Stimulated activated CD4-positive, alpha-beta T cell treated with anti-CD3 and anti-CD28 coated beads, TNF-alpha, amount 100 ng/mL, for 48 hours (primary cell): ENCODE measurements at regions not wholly inside any gene's neighbourhood (a gene's known extent, or its start where the extent isn't known, plus 50 kb on each side); places are given as distances from the start of the nearest gene placed in this dataset.

ENCODE experiments used
- DNase-seq, 3 donors: peaks; one replicate each; pipeline ENCODE4 v3.0.0-alpha.2; 2020; ENCODE audit warnings: low read depth in 3 of 3

DNA sequence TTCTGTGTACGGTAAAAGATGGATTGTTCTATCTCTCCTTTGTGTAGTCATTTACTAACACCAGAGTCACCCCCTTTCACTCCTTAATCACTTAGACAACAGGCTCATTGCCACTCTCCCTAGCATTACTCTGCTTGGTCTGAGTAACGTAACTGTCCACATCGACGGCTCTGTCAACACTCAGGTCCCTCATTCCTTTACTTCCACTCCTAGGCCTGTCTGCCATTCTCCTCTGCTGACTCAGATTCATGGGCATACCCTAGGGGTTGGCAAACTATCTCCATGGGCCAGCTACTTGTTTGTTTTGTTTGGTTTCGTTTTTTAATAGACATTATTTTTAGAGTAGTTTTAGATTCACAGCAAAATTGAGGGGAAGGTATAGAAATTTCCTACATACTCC, 243.9 kb downstream of the NR4A2 start:
- no peak for DNase-seq

DNA sequence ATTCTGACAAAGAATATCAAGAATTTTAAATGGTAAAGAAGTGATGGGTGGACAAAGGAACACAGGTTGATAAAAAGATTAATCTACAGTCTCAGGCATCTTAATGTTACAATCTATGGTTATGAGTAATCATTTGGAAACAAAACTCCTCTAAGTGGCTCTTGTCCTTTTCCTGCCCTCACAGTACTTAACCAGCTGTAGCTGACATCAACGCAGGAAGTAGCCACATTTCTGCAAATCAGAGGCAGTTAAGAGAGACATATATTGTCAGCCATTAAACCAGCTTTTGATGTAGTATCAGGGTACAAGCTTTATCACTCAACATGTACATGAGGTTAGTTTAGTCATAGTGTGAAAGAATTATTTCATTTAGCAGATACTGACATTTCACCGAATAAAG, 244.6 kb downstream of the NR4A2 start:
- no peak for DNase-seq

DNA sequence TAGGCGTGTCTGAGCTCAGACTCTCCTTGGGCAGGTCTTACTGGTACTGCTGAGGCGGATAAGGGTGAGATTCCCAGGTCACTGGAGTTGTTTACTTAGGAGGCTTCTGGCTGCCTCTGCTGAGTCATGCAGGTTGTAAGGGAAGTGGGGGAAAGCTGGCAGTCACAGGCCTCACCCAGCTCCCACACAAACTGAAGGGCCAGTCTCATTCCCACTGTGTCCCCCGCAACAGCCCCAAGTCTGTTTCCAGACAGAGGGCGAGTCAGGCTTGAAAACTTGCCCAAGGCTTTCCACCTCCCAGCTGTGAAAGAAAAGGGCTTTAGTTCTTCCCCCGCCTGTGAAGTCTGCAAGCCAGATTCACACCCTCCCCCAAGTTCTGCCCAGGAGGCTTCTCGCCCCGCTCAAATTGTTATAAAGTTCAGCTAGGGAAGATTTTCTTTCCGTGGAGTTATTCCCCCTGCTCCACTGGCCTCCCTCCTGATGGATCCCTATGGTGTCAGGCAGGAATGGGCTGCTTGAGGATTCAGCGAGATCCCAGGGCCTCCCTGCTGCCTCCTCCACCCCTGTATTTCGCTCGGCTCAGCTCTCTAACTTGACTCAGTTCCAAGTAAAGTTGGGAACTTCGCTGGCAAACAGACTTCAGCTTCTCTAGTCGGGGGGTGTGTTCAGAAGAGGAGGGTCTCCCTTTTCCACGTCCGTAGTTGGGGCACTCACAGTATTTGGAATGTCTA, 248.6 kb downstream of the NR4A2 start:
- no peak for DNase-seq

DNA sequence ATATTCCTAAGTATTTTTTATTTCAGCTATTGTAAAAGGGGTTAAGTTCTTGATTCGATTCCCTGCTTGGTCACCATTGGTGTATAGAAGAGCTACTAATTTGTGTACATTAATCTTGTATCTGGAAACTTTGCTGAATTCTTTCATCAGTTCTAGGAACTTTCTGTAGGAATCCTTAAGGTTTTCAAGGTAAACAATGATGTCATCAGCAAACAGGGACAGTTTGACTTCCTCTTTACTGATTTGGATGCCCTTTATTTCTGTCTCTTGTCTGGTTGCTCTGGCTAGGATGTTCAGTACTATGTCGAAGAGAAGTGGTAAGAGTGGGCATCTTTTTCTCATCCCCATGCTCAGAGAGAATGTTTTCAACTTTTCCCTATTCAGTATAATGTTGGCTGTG, 252.7 kb downstream of the NR4A2 start:
- DNase-seq = no peak

DNA sequence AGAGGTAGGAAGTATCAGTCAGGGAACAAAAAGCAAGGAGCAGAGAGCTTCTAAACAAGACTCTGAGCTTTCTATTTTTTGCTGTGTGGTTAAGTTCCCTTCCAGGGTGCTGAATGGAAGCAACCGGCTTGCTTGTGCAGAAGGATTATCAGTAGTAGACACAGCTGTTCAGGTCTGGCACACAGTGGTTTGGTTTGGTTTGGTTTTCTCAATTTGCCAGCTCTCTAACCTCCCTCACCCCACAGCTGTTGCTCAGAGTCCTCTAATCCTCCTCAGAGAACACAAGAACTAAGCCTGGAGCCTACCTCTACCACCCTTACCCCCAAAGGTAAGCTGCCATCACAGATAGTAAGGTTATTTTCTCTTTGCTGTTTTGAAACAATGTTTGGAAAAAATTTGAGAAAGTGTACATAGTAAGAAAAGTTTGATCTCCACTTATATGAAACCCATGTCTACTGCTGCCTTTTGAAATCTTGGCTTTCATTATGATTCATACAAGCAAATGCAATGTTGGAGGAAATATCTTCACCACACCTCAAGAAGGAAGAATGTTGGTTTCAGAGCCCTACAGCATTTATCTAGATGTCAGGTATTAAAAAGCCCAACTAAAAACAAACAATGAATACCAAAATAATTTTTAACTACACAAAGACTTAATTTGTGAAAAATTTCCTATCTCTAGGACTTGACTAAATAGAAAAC, 255.3 kb downstream of the NR4A2 start:
- no peak for DNase-seq

DNA sequence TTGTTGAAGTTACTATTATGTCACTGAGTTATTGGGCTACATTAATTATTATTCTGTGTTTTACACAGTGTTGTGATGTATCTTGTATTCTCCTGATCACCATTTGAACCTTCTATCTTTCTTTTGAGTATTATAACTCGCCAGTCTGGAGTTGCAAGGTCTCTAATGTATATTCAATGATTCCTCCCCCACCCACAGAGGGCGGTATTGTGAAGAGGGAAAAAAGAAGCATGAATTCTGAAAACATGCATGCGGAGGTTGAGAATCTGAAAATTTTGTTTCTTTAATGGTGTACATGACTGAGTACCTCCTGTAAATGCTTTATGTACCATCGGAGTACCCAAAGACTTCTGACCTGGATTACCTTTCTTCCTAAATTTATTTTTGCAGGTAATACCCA, 266.6 kb downstream of the NR4A2 start:
- no peak for DNase-seq

DNA sequence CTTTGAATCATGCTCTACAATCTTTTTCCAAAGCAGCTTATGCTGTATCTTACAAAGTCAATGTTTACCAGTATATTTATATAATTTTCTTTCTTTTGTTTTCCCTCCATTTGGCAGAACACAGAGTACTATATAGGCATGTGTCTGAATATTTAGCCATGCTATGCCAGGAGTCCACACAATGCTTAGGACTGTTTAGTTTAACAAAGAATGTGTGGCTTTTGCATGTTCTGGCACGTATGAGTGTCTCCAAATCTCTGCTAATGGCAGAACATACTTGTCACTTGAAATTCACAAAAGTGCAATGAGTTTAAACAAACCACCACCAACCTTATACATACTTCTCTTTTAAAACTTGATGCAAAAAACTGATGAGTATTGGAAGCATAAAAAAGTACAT, 268.0 kb downstream of the NR4A2 start:
- DNase-seq = no peak

DNA sequence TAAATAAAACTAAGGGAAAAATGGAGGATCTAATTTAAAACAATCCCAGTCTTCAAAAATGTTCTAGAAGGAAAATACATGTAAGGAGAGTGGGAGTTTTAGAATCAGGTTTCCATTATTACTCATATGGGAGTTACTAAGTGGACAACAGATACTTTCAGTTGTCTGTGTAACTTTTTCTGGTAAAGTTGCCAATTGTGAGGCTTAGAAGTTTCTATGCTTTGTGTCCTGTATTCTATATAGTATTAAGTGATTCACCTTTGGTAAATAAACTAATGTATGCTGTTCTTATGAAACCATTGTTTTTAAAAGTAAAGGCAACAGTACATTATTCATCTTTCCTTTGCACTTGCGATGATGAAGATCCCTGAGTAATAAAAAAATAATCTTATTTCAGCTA, 274.9 kb downstream of the NR4A2 start:
- DNase-seq = no peak

DNA sequence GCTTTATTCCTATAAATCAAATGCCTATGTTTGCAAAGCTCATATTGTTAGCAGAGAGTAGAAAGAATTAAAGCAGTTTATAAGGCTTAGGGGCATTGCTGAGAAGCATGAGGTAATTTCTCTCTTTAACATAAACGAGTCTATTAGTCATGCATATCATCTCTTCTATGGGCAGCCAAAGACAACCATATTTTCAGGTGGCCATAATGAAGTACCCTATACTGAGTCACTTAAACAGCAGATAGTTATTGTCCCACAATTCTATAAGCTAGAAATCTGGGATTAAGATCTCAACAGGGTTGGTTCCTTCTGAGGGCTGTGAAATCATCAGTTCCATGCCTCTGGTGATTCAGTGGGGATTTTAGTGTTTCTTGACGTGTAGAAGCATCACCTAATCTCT, 277.5 kb downstream of the NR4A2 start:
- no peak for DNase-seq

DNA sequence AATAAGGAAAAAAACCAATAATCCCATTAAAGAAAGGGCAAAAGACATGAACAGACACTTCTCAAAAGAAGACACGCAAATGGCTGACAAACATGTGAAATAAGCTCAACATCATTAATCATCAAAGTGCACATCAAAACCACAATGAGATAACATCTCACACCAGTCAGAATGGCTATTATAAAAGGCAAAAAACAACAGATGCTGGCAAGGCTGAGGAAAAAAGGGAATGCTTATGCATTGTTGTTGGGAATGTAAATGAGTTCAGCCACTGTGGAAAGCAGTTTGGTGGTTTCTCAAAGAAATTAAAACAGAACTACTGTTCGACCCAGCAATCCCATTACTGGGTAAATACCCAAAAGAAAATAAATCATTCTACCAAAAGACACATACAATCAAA, 285.6 kb downstream of the NR4A2 start:
- no peak for DNase-seq

DNA sequence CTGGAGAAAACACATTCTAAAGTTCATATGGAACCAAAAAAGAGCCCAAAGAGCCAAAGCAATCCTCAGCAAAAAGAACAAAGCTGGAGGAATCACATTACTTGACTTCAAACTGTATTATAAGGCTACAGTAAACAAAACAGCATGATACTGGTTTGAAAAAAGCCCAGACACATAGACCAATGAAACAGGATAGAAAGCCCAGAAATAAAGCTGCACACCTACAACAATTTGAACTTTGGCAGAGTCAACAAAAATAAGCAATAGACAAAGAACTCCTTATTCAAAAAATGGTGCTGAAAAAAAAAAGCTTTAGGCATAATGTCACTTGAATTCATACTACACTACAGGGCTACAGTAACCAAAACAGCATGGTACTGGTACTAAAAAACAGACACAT, 289.6 kb downstream of the NR4A2 start:
- no peak for DNase-seq

DNA sequence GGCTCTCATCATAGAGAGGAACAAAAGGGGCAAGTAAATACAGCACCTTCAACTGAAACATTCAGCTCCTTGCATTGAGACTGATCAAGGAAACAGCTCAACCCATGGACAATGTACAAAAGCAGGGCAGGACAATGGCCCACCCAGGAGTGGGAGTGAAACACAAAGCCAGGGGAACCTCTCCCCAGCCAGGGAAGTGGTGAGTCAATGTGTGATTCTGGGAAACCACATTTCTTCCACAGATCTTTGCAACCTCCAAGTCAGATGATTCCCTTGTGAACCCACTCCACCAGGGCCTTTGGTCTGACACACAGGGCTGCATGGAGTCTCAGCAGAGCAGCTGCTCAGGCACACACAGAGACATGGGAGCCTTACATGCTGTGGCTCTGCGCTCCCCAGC, 294.5 kb downstream of the NR4A2 start:
- no peak for DNase-seq

DNA sequence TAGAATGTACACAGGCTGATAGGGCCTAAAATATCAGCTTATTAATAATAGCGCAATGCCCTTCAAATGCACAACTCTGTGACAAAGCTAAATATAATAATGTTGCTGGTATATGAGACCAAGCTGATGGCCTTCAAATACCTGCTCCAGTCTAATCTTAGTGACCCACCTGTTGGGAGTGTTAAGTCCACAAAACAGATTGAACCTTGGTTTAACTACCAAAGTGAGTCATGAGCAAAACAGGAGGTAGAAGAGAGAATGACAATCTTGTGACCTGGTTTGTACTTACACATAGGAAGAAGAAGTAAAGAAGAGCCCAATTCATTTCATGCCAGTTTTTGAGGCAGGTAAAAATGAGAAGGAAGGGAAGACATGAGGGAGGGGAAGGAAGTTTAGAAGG, 295.0 kb downstream of the NR4A2 start:
- DNase-seq = no peak

DNA sequence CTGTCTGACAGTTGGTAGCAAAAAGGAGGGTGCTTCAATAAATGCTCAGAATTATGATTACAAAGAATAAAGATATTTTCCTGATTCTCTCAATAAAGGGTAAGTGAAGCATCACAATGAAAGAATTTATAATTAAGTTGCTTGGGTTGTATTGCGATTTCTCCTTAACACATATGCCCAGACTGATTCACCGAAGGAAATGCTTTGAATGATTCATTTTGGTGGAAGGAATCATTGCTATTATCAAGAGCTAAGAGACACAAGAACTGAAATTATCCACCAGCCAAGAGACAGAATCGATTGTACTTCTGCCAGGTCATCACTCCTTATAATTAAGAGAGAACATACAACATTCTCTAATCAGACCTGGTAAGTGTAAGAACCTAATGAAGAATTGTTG, 301.4 kb downstream of the NR4A2 start:
- DNase-seq = no peak

DNA sequence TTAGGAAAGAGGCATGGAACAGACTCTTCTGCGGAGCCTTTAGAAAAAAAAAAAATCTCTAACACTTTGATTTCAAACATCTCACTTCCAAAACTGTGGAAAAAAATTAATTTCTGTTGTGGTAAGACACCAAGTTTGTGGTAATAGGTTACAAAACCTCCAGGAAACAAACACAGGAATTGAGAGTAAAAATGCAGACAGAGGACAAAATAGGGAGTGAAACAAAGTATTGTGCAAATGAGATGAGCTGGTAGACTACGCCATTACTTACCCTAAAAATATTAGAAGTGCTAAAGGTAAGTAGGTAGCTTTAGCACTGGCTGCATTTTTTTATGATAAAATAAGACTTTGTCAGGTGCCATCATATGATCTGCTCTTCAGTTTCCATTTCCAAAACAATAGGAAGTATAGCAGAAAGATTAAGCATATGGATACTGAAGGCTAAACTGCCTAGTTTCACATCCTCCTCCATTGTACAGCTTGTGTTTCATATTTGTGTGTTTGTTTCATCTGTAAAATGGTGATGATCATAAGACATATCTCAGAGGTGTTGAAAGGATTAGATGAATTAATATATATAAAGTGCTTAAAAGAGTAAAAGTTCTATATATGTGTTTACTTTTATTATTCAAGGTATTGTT, 309.2 kb downstream of the NR4A2 start:
- no peak for DNase-seq

DNA sequence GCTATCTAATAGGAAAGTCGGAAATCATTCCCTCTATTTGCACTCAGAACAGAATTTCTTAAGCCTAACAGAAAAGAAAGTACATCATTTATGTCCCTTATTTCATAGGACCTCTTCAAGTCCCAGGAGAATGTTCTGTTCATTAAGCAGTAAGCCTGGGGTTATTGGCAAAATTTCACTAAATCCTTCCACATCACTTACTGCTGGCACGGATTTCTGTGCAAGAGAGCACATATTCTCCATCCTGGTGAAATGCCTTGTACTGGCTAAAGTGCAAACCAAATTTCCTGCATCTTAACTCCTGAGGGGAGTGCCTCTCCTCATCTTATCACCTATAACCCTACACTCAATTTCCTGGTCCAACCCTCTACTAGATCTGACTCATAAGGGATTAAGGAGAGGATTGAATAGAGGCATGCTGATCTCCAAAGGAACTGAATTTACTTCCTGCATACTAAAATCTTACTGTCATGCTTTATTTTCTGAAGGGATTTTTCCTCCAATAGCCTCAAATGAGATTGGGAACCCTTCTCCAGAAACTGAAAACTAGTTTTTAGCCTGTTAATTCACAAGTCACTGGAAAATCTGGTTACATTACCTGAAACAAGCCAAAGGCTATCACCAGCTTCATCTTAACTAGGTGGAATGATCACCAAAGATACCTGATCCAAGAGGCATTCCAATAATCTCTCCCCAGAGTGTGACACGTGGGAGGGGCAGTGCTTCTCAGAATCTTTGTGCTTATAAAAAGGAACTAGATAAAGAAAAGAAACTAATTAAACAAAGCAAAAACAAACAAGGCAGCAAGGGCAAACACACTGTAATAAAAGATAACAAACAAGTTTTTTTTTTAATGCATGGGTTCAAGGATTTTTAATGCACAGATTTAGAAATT, 311.1 kb downstream of the NR4A2 start:
- no peak for DNase-seq

DNA sequence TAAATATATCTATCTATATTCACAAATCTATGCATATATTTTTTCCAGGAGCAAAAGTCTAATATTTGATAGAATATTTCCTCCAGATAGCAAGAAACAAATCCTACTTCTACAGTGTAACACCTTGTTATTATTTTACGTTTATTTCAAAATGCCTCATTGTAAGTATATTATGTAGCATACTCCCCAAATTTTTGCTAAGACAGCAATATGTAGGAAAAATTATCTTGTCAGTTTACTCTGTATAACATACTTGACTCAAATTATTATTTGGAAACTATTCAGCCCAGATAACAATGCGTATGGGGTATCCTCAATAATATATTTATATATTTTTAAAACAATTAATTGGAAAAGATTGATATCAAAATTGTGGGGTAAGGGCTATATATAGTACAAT, 313.2 kb downstream of the NR4A2 start:
- DNase-seq = no peak

DNA sequence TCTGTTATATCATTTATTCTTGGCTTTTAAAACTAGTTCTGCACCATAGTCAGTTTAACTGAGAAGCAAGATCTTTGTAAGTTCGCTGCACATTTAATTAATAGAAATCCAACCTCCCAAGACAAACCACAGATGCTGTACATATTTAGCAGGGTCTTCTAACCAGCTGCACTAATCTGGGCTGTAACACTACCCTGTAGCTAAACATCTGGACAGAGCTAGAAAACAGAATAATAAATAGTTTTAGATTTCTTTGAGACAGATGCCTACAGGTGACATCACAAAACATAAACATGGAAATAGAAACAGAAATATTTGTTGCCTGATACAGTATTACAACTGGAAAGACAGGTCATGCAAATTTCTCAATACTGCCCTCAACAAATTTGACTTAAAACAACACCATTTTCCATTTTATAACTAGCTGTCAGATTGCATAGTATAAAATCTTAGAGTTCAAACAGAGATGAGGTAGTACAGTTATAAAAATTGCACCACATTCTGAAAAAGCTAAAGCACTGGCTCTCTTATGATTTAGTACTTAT, 315.1 kb downstream of the NR4A2 start:
- DNase-seq = no peak

DNA sequence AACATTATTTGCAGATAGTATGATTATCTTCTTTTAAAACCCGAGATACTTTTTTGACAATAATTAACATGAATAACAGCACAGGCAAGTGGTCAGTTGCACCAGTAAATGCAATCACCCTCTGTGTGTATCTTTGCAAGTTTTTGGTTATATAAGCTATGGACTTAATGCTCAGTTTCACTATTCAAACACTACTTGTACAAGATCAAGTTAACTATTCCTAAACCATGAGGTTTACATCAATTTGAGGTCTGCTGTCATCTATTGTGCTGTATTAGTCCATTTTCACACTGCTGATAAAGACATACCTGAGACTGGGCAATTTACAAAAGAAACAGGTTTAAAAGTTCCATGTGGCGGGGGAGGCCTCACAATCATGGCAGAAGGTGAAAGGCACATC, 323.2 kb downstream of the NR4A2 start:
- DNase-seq = no peak

DNA sequence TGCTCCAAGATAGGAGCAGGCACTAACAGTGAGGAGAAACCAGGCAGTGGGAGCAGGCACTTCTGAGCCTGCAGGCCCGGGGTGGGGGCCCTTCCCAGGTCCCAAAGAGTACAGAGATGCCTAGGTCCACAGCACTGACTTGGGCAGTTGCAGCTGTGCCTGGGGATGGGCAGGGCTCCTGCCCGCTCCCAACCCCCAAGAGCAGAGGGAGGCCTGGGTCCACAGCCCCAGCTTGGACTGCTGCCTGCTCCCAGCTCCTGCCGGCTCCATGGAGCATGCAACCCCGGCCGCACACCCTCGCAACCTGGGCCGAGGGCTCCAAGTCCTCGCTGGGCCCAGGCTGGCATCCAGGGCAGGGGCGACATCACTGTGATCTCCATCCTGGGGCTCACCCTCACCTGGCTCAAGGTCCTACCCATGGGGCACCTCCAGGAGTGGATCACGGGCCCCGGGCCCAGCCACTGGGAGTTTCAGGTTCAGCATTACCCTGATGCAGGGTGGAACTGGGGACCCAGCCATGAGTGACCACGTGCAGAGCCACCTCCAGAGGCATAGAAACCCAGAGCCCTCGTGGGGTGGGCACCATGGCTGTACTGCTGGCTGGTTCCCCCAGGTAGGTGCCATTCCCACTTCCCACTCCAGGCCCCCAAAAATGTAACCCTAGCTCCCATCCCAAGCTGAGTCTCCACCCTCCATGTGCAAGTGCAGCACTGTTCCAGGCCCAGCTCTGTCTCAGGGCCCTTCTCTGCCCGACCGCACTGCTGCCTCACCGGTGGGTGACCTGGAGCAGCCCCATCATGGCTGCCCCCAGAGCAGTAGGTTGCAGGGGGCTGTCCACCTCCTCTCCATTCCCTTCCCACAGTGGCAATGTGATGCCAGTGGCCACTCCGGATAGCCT, 325.6 kb downstream of the NR4A2 start:
- no peak for DNase-seq
